ENCODE measurements at regions not wholly inside any gene's neighbourhood (a gene's known extent, or its start where the extent isn't known, plus 50 kb on each side); places are given as distances from the start of the nearest gene placed in this dataset.

DNA sequence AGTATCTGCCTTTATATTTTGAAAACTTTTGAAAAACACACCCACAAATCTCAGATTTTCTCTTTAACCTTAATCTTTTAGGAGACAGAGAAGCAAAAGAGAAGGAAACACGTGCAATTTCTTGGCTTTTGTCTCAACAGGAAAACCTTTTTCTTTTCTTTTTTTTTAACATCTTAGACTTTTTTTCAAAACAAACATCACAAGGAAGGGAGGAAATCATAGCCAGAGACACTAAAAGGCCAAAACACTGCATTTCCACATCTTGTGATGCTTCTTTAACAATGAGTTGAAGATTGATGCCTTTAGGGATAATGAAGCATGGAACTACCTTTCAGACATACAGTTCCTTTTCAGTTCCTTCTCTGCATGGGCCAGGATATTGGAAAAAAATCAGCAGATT is 136.6 kb upstream of the NRBF2 start:
- no peak overlapping the region for H3K27ac ChIP-seq
- no peaks in the 10 kb centered on the region for H3K36me3 ChIP-seq
- ATAC-seq (no peak), DNase-seq (no peak)
- H3K9me3 ChIP-seq, result no peaks in the 10 kb centered on the region
- H3K27me3 ChIP-seq, result no peaks in the 10 kb centered on the region
- intact Hi-C loops (cut with DNase I), result no loop called here
- H3K4me3 ChIP-seq, result no peak overlapping the region
- TF ChIP-seq POLR2A (IDR thresholded peaks at IDR 0.05), result no peak
- TF ChIP-seq, protein P1, sequence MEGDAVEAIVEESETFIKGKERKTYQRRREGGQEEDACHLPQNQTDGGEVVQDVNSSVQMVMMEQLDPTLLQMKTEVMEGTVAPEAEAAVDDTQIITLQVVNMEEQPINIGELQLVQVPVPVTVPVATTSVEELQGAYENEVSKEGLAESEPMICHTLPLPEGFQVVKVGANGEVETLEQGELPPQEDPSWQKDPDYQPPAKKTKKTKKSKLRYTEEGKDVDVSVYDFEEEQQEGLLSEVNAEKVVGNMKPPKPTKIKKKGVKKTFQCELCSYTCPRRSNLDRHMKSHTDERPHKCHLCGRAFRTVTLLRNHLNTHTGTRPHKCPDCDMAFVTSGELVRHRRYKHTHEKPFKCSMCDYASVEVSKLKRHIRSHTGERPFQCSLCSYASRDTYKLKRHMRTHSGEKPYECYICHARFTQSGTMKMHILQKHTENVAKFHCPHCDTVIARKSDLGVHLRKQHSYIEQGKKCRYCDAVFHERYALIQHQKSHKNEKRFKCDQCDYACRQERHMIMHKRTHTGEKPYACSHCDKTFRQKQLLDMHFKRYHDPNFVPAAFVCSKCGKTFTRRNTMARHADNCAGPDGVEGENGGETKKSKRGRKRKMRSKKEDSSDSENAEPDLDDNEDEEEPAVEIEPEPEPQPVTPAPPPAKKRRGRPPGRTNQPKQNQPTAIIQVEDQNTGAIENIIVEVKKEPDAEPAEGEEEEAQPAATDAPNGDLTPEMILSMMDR (IDR thresholded peaks at IDR 0.05), result no peak
- peaks cover 0 to 27% (median 1%) of the 10 kb centered on the region in 12 donors for H3K4me1 ChIP-seq
- 37 to 49% (median 47%) methylated on average over 1 of the region's 1 CpG for WGBS, 4 donors

DNA sequence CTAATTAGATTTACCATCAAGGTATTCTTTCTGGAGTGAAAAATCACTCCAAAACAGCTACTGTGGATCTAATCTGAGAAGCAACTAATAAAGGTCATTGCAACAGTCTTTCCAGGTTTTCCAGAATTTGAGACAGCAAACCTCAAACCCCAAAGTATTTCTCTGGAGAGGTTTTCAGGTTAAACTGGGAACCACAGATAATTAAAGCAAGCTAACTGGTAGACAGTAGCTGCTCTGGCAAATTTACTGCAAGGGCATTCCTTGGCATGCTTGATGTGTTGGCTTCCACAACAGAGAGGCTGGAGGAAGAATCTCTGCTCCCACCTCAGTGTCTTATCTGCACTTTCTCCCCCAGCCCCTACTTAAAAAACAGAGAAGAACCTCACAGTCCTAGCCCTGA is 140.0 kb upstream of the NRBF2 start:
- DNase-seq, result no peak
- no peaks in the 10 kb centered on the region for H3K9me3 ChIP-seq
- peaks cover 0 to 27% (median 1%) of the 10 kb centered on the region in 12 donors for H3K4me1 ChIP-seq
- no peak for TF ChIP-seq POLR2A (IDR thresholded peaks at IDR 0.05)
- TF ChIP-seq, protein P1 (IDR thresholded peaks at IDR 0.05), result no peak
- peaks cover 0 to 3% (median 0%) of the 10 kb centered on the region in 9 donors for H3K27me3 ChIP-seq
- intact Hi-C loops (cut with DNase I), result no loop called here
- H3K27ac ChIP-seq, result peak overlapping the region in 8 of 12 donors; percentile 6 to 68 (median 50)
- no peak overlapping the region for H3K4me3 ChIP-seq
- no peak for ATAC-seq
- H3K36me3 ChIP-seq, result no peaks in the 10 kb centered on the region

DNA sequence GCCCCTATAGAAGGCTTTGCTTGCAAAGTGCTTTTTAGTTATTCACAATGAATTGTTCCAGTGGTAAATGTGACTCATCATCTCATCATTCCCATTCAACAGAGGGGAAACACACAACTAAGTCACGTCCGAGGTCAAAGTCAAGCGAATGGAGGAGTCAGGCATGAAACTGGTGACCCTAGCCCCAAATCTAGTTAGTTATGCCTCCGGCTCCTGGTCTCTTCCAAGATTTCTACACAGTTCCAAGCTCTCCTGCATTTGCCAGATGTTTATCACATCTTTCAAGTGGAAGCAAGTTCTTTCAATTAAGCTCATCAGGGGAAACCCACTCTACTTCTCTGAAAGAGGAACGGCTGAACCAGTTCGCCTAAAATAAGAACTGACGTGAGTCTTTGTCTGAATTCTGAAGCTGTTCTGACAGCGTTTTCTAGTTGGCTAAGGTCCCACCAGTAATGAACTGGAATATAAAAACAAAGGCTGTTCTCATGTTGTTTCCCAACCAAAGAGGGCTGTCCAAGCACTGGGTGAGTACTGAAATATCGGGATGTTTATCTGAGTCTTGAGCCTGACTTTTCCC is 140.9 kb upstream of the NRBF2 start:
- peaks cover 0 to 27% (median 1%) of the 10 kb centered on the region in 12 donors for H3K4me1 ChIP-seq
- H3K4me3 ChIP-seq, result peak overlapping the region in 2 of 12 donors; percentile 3 to 33
- ATAC-seq, result peak; percentile 45 to 82 (median 68)
- TF ChIP-seq, protein P1 (IDR thresholded peaks at IDR 0.05), result no peak
- TF ChIP-seq POLR2A (IDR thresholded peaks at IDR 0.05), result no peak
- peak overlapping the region; percentile 2 to 70 (median 54) for H3K27ac ChIP-seq
- peaks cover 0 to 3% (median 0%) of the 10 kb centered on the region in 9 donors for H3K27me3 ChIP-seq
- intact Hi-C loops (cut with DNase I), result no loop called here
- H3K36me3 ChIP-seq, result no peaks in the 10 kb centered on the region
- H3K9me3 ChIP-seq, result no peaks in the 10 kb centered on the region
- DNase-seq, result peak in 2 of 5 donors; percentile 22 to 23
- 31 to 49% (median 43%) methylated on average over 9 of the region's 9 CpGs for WGBS, 4 donors

DNA sequence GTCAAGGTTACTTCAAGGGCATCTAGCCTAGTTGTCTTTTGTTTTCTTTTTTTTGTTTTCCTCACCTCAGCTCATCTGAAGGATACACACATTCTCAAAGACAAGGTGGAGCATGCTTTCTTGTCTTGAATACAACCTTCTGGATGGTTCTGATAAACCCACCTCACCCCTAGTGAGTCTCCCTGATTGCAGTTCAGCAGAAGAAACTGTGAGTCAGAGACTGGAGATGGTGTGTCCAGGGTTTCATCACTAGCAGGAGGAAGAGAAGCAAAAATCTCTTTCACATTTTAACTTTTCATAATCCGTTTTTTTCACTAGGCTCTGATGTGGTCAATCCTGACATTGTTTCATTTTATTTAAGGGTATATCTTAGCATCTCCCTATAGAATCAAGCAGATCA is 143.0 kb upstream of the NRBF2 start:
- TF ChIP-seq, protein P1 (IDR thresholded peaks at IDR 0.05), result no peak
- TF ChIP-seq POLR2A (IDR thresholded peaks at IDR 0.05), result no peak
- 66 to 82% (median 78%) methylated on average over 1 of the region's 1 CpG for WGBS, 4 donors
- Histone ChIP-seq H3K36me3 (no peaks in the 10 kb centered on the region), H3K4me3 (no peak overlapping the region), H3K27ac (no peak overlapping the region), H3K9me3 (no peaks in the 10 kb centered on the region), H3K4me1 (peaks cover 0 to 18% (median 1%) of the 10 kb centered on the region in 12 donors), H3K27me3 (peaks cover 0 to 3% (median 0%) of the 10 kb centered on the region in 9 donors)
- intact Hi-C loops (cut with DNase I), result no loop called here
- no peak for ATAC-seq
- no peak for DNase-seq
